ENCODE measurements at regions not wholly inside any gene's neighbourhood (a gene's known extent, or its start where the extent isn't known, plus 50 kb on each side); places are given as distances from the start of the nearest gene placed in this dataset.

DNA sequence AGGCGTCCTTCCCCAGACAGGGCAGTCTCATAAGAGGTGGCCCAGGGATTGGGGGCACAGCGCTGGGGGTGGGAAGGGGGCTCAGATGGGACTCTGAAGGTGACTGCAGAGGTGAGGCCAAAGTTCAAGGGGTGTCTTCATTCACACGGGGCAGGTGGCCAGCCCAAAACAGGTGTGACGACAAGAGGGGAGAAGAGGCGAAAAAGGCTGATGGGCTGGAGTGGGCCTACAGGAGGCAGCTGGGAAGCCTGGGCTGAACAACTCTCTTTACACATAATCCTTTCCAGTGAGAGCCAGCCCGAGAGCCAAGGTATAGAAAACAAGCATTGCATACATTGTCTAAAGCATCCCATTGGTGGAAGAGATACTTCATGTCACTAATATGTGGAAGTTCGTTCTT lies 130.9 kb upstream of the ASB18 start (continued):
- TF ChIP-seq, protein P1, sequence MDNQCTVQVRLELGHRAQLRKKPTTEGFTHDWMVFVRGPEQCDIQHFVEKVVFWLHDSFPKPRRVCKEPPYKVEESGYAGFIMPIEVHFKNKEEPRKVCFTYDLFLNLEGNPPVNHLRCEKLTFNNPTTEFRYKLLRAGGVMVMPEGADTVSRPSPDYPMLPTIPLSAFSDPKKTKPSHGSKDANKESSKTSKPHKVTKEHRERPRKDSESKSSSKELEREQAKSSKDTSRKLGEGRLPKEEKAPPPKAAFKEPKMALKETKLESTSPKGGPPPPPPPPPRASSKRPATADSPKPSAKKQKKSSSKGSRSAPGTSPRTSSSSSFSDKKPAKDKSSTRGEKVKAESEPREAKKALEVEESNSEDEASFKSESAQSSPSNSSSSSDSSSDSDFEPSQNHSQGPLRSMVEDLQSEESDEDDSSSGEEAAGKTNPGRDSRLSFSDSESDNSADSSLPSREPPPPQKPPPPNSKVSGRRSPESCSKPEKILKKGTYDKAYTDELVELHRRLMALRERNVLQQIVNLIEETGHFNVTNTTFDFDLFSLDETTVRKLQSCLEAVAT (IDR thresholded peaks at IDR 0.05): no peak
- TF ChIP-seq NFIC (IDR thresholded peaks at IDR 0.05; ENCODE audit: low read depth, low read length) (no peak), JUND (IDR thresholded peaks at IDR 0.05; ENCODE audit: low read depth, low read length) (no peak)

DNA sequence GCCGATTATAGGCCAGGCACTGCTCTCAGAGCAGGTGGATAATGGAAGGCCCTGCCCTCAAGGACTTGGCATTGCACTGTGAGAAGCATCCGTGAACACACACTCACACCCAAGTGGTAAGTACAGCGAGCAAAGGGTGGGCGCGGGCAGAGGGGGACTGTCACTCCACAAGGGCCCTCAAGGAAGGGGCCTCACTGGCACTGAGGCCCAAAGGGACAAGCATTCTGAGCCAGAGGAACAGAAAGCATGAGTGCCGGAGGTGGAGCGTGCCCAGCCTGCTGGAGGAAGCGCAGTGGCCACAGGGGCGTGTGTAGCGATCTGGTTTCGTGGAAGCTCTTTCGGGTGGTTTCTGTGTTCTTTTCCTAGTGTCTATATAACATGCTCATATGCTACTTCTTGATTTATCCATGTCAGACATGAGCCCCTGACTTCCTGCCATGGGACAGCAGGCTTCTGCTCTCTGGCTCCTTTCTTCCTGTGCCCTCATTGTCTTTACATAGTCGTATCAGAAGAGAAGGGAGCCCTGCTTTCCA lies 132.7 kb upstream of the ASB18 start:
- no peaks in the 10 kb centered on the region for H3K79me2 ChIP-seq (ENCODE audit: control insufficient read depth, insufficient read depth, low read length)
- BruUV-seq (replicated peaks): no TSS peak
- H3K4me2 ChIP-seq (ENCODE audit: control insufficient read depth, insufficient read depth): no peak overlapping the region
- RAD21 ChIA-PET (ENCODE audit: unreplicated experiment): no interaction called here
- POLR2A ChIA-PET: no interaction called here
- no peak for ATAC-seq
- intact Hi-C loops (cut with micrococcal nuclease; ENCODE audit: unreplicated experiment) (no loop called here), in situ Hi-C loops (cut with MboI) (no loop called here)
- no peak overlapping the region for H3K9ac ChIP-seq (ENCODE audit: control insufficient read depth, insufficient read depth, low read length)
- H3K4me3 ChIP-seq: no peak overlapping the region
- H3K4me1 ChIP-seq (ENCODE audit: control insufficient read depth, insufficient read depth, low read length): no peaks in the 10 kb centered on the region
- H3K36me3 ChIP-seq (ENCODE audit: control insufficient read depth in 2 of 2, insufficient read depth in 2 of 2, low read length in 1 of 2): no peaks in the 10 kb centered on the region
- H4K20me1 ChIP-seq (ENCODE audit: control insufficient read depth, insufficient read depth): no peaks in the 10 kb centered on the region
- H2AFZ ChIP-seq (ENCODE audit: control insufficient read depth, low read depth, low read length): no peak overlapping the region
- no peak for DNase-seq (ENCODE audit: low read depth, low spot score)
- CTCF ChIA-PET: no interaction called here
- WGBS (ENCODE audit: insufficient coverage, insufficient replicate concordance, low lambda C conversion rate, missing lambda C conversion rate): 45% methylated on average over 13 of the region's 13 CpGs
- SMC1A ChIA-PET (ENCODE audit: uncharacterized antibody, unreplicated experiment): no interaction called here
- H3K9me3 ChIP-seq (replicated peaks; ENCODE audit: control insufficient read depth, insufficient read depth, low read length): no peaks in the 10 kb centered on the region
- no peak overlapping the region for H3K27ac ChIP-seq (ENCODE audit: control insufficient read depth, insufficient read depth)
- H3K27me3 ChIP-seq (replicated peaks in 1 of 2; ENCODE audit: control insufficient read depth in 2 of 2, insufficient read depth in 2 of 2, low read length in 1 of 2): peaks cover 0 to 2% of the 10 kb centered on the region in 2 experiments; a peak in 1 of 4 replicates
- no peak for FAIRE-seq
- no peak for TF ChIP-seq NFYA (IDR thresholded peaks at IDR 0.05; ENCODE audit: borderline replicate concordance, low read depth, low read length)
- no peak for TF ChIP-seq CHD2 (IDR thresholded peaks at IDR 0.05; ENCODE audit: borderline replicate concordance, low read depth, low read length)
- no peak for TF ChIP-seq SMC3 (IDR thresholded peaks at IDR 0.05; ENCODE audit: borderline replicate concordance, low read length)
- no peak for TF ChIP-seq ESRRA (IDR thresholded peaks at IDR 0.05; ENCODE audit: low read length)
- TF ChIP-seq IRF4 (IDR thresholded peaks at IDR 0.05; ENCODE audit: low read depth, low read length): no peak
- no peak for TF ChIP-seq NR2C2 (IDR thresholded peaks at IDR 0.05; ENCODE audit: borderline replicate concordance, control insufficient read depth, insufficient read length, low read depth)
- TF ChIP-seq BRCA1 (IDR thresholded peaks at IDR 0.05; ENCODE audit: low read depth, low read length): no peak
- no peak for TF ChIP-seq ATF2 (IDR thresholded peaks at IDR 0.05; ENCODE audit: low read length)
- TF ChIP-seq ZNF687 (IDR thresholded peaks at IDR 0.05): no peak
- no peak for TF ChIP-seq NRF1 (conservative IDR thresholded peaks at IDR 0.05; ENCODE audit: low read depth, low read length)
- TF ChIP-seq RFX5 (IDR thresholded peaks at IDR 0.05; ENCODE audit: low read depth, low read length): no peak
- TF ChIP-seq CEBPB (IDR thresholded peaks at IDR 0.05; ENCODE audit: borderline replicate concordance in 1 of 2, low read depth in 2 of 2, low read length in 2 of 2): no peak
- TF ChIP-seq FOS (IDR thresholded peaks at IDR 0.05; ENCODE audit: borderline replicate concordance, extremely low read depth, insufficient read length): no peak
- no peak for TF ChIP-seq MEF2A (IDR thresholded peaks at IDR 0.05; ENCODE audit: insufficient read depth, low read depth, low read length)
- no peak for TF ChIP-seq SRF (IDR thresholded peaks at IDR 0.05; ENCODE audit: low read depth in 2 of 2, low read length in 2 of 2)
